Breast epithelium (tissue), 4 donors: ENCODE measurements at regions not wholly inside any gene's neighbourhood (a gene's known extent, or its start where the extent isn't known, plus 50 kb on each side); places are given as distances from the start of the nearest gene placed in this dataset.

Experiments used
- DNase-seq, 2 donors: peaks; one replicate each; pipeline ENCODE4 v3.0.0-alpha.2; 2019; ENCODE audit warnings: low spot score in 2 of 2
- H3K27ac ChIP-seq, 2 donors: fragments of 200-600 bp; sonication (generic) in 1 of 2; one replicate each; pipeline ENCODE4 v1.5.1; 2016 to 2019; ENCODE audit warnings: mild to moderate bottlenecking in 1 of 2
- H3K27me3 ChIP-seq, 2 donors: fragments of 200-600 bp; sonication (generic) in 1 of 2; one replicate each; pipeline versions ENCODE4 v1.5.1 to v1.6.0; 2017 to 2019; ENCODE audit warnings: control low read depth in 1 of 2, mild to moderate bottlenecking in 1 of 2
- H3K36me3 ChIP-seq: fragments of 200-600 bp; one replicate; pipeline ENCODE4 v1.5.1; 2019
- H3K4me1 ChIP-seq, 2 donors: fragments of 200-600 bp; sonication (generic); one replicate each; pipeline ENCODE4 v1.5.1; 2016 to 2019; ENCODE audit warnings: control low read depth in 1 of 2
- H3K4me3 ChIP-seq, 3 donors: fragments of 200-600 bp; sonication (generic); 1 replicate in 2 of 3; 2 replicates in 1 of 3; pipeline ENCODE4 v1.5.1; 2016 to 2019; ENCODE audit warnings: mild to moderate bottlenecking in 3 of 3, moderate library complexity in 2 of 3
- H3K9me3 ChIP-seq, 2 donors: fragments of 200-600 bp; sonication (generic) in 1 of 2; one replicate each; pipeline ENCODE4 v1.5.1; 2016 to 2019; ENCODE audit warnings: control low read depth in 1 of 2
- POLR2A ChIP-seq: fragments of 450-650 bp; IDR thresholded peaks from one replicate; pipeline ENCODE4 v1.6.1; 2016; ENCODE audit warnings: antibody characterized with exemption, mild to moderate bottlenecking, moderate library complexity
- POLR2AphosphoS5 ChIP-seq, 3 donors: sonication (generic); formaldehyde crosslinking; IDR thresholded peaks; one replicate each; pipeline ENCODE4 v1.6.1; 2017; ENCODE audit warnings: antibody characterized with exemption in 3 of 3
- intact Hi-C: fragments of 100-400 bp; cut with DNase I; formaldehyde crosslinking; loops from one replicate; pipeline ENCODE4 v1.15.1; 2023; ENCODE audit warnings: low total_unique reads
- TF ChIP-seq, protein P1 (sequence below), 3 donors: fragments of 450-650 bp; IDR thresholded peaks; one replicate each; pipeline ENCODE4 v1.5.1; 2016 to 2017; ENCODE audit warnings: antibody characterized with exemption in 3 of 3, mild to moderate bottlenecking in 3 of 3, moderate library complexity in 3 of 3

DNA sequence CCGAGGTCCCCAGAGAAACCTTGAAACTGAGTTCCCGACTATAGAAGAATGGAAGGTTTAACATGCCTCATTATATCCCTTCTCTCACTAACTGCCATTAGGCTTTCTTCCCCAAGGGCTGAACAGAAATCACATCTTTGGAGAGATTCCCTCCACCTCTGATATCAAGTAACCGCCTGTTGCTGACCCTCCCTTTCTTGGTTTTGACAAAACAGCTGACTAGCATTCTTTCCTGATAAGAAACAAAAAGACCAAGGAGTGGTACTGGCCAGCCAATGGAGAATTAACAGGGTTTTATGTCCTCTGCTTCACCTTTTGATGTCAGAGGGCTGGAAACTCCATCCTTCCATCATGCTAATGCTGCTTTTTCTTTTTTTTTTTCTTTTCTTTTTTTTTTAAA is 176.6 kb upstream of the ADGRB3 start:
- Histone ChIP-seq H3K4me3 (no peak overlapping the region), H3K27ac (no peak overlapping the region), H3K27me3 (no peaks in the 10 kb centered on the region), H3K9me3 (peaks cover 3 to 28% of the 10 kb centered on the region in 2 donors), H3K4me1 (no peaks in the 10 kb centered on the region), H3K36me3 (no peaks in the 10 kb centered on the region)
- intact Hi-C loops = no loop called here
- TF ChIP-seq, protein P1, sequence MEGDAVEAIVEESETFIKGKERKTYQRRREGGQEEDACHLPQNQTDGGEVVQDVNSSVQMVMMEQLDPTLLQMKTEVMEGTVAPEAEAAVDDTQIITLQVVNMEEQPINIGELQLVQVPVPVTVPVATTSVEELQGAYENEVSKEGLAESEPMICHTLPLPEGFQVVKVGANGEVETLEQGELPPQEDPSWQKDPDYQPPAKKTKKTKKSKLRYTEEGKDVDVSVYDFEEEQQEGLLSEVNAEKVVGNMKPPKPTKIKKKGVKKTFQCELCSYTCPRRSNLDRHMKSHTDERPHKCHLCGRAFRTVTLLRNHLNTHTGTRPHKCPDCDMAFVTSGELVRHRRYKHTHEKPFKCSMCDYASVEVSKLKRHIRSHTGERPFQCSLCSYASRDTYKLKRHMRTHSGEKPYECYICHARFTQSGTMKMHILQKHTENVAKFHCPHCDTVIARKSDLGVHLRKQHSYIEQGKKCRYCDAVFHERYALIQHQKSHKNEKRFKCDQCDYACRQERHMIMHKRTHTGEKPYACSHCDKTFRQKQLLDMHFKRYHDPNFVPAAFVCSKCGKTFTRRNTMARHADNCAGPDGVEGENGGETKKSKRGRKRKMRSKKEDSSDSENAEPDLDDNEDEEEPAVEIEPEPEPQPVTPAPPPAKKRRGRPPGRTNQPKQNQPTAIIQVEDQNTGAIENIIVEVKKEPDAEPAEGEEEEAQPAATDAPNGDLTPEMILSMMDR (IDR thresholded peaks at IDR 0.05) = no peak
- TF ChIP-seq POLR2A (no peak), POLR2AphosphoS5 (IDR thresholded peaks at IDR 0.05) (no peak)
- DNase-seq = no peak

DNA sequence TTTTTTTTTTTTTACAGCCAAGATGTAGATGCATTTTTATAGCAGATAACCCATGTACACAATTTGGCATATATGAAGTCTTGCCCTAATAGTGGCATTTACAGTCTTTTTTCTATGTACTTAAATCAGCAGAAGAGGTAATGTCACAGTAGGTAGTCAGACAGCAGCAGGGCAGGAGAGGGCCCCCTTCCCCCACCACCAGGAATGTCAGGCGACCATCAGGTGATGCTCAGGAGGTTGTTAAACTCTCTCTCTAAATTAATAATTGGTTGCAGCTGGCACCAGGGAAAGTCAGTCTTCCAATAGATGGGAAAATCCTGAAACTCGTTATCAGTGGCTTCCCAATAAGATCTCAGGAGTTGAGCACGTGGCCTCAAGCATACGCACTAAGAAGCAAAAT is 188.0 kb upstream of the ADGRB3 start:
- intact Hi-C loops = no loop called here
- Histone ChIP-seq H3K27me3 (no peaks in the 10 kb centered on the region), H3K9me3 (no peaks in the 10 kb centered on the region), H3K27ac (no peak overlapping the region), H3K4me1 (no peaks in the 10 kb centered on the region), H3K36me3 (no peaks in the 10 kb centered on the region), H3K4me3 (no peak overlapping the region)
- TF ChIP-seq POLR2AphosphoS5 (IDR thresholded peaks at IDR 0.05) (no peak), POLR2A (no peak)
- TF ChIP-seq, protein P1 (IDR thresholded peaks at IDR 0.05) = no peak
- no peak for DNase-seq

DNA sequence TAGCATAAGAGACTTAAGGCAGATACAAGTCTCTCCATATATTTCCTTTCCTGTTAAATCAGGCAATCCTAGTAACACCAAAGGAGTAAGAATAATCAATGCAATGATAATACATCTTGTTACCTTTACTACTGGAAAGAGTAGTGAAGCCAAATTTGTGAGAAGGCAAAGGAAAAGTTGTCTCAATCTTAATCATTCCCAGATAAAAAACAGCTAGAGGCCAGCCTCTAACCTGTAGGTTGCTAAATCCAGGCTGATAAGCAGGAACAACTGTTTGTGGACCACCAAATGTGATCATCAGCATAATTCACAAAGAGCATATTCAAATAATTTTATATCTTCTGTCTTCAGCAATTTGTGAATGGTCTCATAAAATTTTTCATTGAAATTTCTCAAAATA is 189.2 kb upstream of the ADGRB3 start:
- no peaks in the 10 kb centered on the region for H3K27me3 ChIP-seq
- DNase-seq = no peak
- intact Hi-C loops = no loop called here
- TF ChIP-seq, protein P1 (IDR thresholded peaks at IDR 0.05) = no peak
- TF ChIP-seq POLR2A = no peak
- no peak for TF ChIP-seq POLR2AphosphoS5 (IDR thresholded peaks at IDR 0.05)
- no peaks in the 10 kb centered on the region for H3K4me1 ChIP-seq
- no peak overlapping the region for H3K4me3 ChIP-seq
- no peaks in the 10 kb centered on the region for H3K36me3 ChIP-seq
- H3K27ac ChIP-seq = no peak overlapping the region
- H3K9me3 ChIP-seq = no peaks in the 10 kb centered on the region

DNA sequence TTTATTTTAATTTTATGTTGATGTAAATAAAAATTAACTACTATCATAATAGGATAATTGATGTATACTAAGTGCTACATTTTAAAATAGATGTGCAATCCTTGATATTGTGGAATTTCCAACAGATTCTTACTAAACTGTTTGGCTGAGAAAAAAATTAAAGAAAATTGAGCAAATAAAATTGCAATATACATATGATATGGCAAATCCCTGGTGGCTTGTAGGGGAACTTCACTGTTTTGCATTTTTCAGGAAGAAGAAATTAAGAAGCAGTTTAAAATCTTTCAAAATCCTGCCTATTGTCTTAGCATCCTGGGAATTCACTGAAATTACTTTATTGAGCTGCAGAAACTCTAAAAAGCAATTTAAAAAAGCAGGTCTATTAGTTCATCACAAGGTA is 191.4 kb upstream of the ADGRB3 start:
- H3K4me3 ChIP-seq = no peak overlapping the region
- no peak overlapping the region for H3K27ac ChIP-seq
- H3K36me3 ChIP-seq = no peaks in the 10 kb centered on the region
- H3K9me3 ChIP-seq = no peaks in the 10 kb centered on the region
- no peaks in the 10 kb centered on the region for H3K4me1 ChIP-seq
- intact Hi-C loops = no loop called here
- no peak for DNase-seq
- TF ChIP-seq, protein P1 (IDR thresholded peaks at IDR 0.05) = no peak
- no peak for TF ChIP-seq POLR2A
- no peak for TF ChIP-seq POLR2AphosphoS5 (IDR thresholded peaks at IDR 0.05)
- no peaks in the 10 kb centered on the region for H3K27me3 ChIP-seq

DNA sequence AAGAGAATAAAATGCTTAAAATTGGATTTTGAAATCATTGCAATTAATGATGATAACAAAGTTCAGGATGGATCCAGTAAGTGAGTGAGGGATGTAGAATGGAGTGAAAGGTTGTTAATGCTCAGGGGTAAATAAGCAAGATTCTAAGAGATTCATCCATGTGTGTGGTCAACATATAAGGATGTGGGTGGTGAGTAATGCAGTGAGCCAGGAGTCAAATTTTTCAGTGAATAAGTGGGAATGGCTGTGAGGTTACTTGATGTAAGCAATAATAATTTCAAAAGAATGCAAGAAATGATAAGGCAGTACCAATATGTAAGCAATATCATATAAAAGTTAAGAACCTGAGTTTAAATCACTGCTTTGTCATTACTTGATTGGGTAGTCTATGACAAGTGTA is 207.5 kb upstream of the ADGRB3 start:
- Histone ChIP-seq H3K4me3 (no peak overlapping the region), H3K36me3 (no peaks in the 10 kb centered on the region), H3K27ac (no peak overlapping the region), H3K27me3 (no peaks in the 10 kb centered on the region), H3K9me3 (no peaks in the 10 kb centered on the region), H3K4me1 (no peaks in the 10 kb centered on the region)
- intact Hi-C loops = no loop called here
- TF ChIP-seq, protein P1 (IDR thresholded peaks at IDR 0.05) = no peak
- TF ChIP-seq POLR2A = no peak
- no peak for TF ChIP-seq POLR2AphosphoS5 (IDR thresholded peaks at IDR 0.05)
- no peak for DNase-seq
